Activated CD4-positive, alpha-beta memory T cell treated with anti-CD3 and anti-CD28 coated beads, Interleukin-2, amount 10 ng/mL, durations not matched to agents 7 days and 5 days (primary cell): ENCODE measurements at regions not wholly inside any gene's neighbourhood (a gene's known extent, or its start where the extent isn't known, plus 50 kb on each side); places are given as distances from the start of the nearest gene placed in this dataset.

Experiments used
- CTCF ChIA-PET: fragments of 350-600 bp; sonication (Branson Sonifier 250); formaldehyde crosslinking; loops from one replicate; lab custom pipeline; 2021; ENCODE audit warnings: antibody characterized with exemption, inconsistent platforms; lab: Charles Lee
- POLR2A ChIA-PET: fragments of 350-600 bp; sonication (Branson Sonifier 250); formaldehyde crosslinking; loops from one replicate; lab custom pipeline; 2021; ENCODE audit warnings: antibody characterized with exemption; lab: Charles Lee
- DNase-seq: peaks from one replicate; pipeline ENCODE4 v3.0.0-alpha.2; 2020
- H3K27ac Mint-ChIP-seq: one replicate; pipeline ENCODE4 v1.8.0; 2021; ENCODE audit warnings: mild to moderate bottlenecking, mixed read lengths
- H3K27me3 Mint-ChIP-seq: one replicate; pipeline ENCODE4 v1.8.0; 2021; ENCODE audit warnings: mixed read lengths
- H3K36me3 Mint-ChIP-seq: one replicate; pipeline ENCODE4 v1.8.0; 2021; ENCODE audit warnings: low read depth, mixed read lengths
- H3K4me1 Mint-ChIP-seq: one replicate; pipeline ENCODE4 v1.8.0; 2021; ENCODE audit warnings: mixed read lengths
- H3K4me3 Mint-ChIP-seq: one replicate; pipeline ENCODE4 v1.8.0; 2021; ENCODE audit warnings: mild to moderate bottlenecking, mixed read lengths
- H3K9me3 Mint-ChIP-seq: one replicate; pipeline ENCODE4 v1.8.0; 2021; ENCODE audit warnings: mixed read lengths

GRCh38 chr6:100181309-100181708 lies 187.3 kb upstream of the MCHR2 start:
- Mint-ChIP-seq H3K27me3 (peaks cover 6% of the 10 kb centered on the region), H3K27ac (no peak overlapping the region), H3K4me1 (peaks cover 13% of the 10 kb centered on the region), H3K9me3 (no peaks in the 10 kb centered on the region), H3K4me3 (no peak overlapping the region), H3K36me3 (no peaks in the 10 kb centered on the region)
- no peak for DNase-seq
- POLR2A ChIA-PET = no interaction called here
- CTCF ChIA-PET = no interaction called here

DNA sequence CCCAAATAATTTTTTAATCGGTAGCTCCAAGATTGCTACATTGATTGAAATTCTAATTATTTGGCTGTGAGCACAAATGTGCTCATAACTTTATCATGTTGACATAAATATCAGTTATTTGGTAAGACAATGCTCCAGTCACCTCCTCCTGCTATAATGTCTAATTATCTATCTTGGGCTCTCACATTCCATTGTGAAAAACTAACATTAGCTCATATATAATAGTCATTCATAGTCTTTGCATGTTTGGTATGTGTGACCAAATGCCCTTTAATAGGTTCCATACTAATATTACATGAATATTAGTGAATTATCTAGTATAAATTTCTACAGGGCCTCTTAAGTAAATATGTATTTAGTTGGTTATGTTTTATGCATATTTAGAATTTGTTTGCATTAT lies 185.6 kb upstream of the MCHR2 start:
- no peaks in the 10 kb centered on the region for H3K9me3 Mint-ChIP-seq
- H3K27ac Mint-ChIP-seq = no peak overlapping the region
- no peak overlapping the region for H3K4me3 Mint-ChIP-seq
- H3K4me1 Mint-ChIP-seq = peaks cover 13% of the 10 kb centered on the region
- peaks cover 5% of the 10 kb centered on the region for H3K27me3 Mint-ChIP-seq
- ChIA-PET POLR2A (interaction anchor here (0.9 kb wide), 1 partner anchor 51 kb away, joined by 3 read pairs; no protein-coding TSS in a partner anchor), CTCF (no interaction called here)
- H3K36me3 Mint-ChIP-seq = no peaks in the 10 kb centered on the region
- no peak for DNase-seq

DNA sequence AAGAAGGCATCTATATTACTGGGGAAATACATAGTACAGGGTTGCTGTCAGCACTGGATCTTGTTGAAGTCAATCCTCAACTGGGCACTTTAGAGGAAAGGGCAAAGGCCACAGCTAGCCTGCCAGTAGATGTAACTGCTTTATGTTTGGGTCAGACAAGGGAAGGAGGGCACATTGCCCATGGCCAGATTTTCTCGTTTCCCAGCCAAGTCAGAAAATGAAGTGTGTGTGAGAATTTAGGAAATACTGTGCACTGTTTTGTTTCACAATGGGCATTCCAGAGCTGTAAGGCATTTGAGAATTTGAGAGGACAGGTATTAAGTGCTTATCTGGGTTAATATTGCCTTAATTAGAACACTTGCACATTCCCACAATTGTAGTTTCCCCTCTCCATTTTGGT lies 183.9 kb upstream of the MCHR2 start:
- H3K9me3 Mint-ChIP-seq = no peaks in the 10 kb centered on the region
- POLR2A ChIA-PET = no interaction called here
- H3K36me3 Mint-ChIP-seq = no peaks in the 10 kb centered on the region
- DNase-seq = no peak
- no peak overlapping the region for H3K27ac Mint-ChIP-seq
- peaks cover 13% of the 10 kb centered on the region for H3K4me1 Mint-ChIP-seq
- H3K4me3 Mint-ChIP-seq = no peak overlapping the region
- no peaks in the 10 kb centered on the region for H3K27me3 Mint-ChIP-seq
- CTCF ChIA-PET = no interaction called here

DNA sequence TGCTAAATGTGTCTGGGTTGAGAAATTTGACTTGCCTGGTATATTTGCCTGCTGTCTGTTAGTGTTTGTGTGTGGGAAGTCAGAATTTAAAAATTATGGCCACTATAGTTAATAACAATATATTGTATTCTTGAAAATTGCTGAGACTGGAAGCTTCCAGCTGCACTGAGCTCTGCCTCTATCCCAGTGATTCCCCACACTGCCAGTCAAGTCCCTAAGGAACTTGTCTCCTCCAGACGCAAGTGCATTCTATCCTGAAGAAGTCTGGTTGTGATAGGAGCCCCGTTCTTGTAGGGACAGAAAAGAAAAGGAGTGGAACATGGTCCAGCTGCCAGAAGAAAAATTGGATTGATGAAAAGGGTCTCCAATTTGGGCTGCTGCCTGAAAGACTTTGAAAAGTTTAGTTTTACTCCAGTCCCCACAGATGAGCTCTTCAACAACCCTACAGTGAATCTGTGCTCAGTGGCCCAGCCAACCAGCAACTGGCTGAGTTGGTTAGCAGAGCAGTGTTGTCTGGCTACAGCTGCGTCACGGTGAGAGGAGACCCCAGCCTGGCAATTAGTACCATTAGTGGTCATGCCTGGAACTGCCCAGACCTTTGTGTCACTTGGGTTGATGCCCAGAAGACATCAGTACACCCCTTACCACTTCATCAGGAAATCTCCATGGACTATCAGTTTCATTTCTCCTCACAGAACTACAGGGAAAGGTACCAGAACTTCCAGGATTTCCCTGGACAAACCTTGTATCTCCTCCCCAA lies 183.1 kb upstream of the MCHR2 start:
- no peaks in the 10 kb centered on the region for H3K27me3 Mint-ChIP-seq
- no peak overlapping the region for H3K27ac Mint-ChIP-seq
- no peaks in the 10 kb centered on the region for H3K9me3 Mint-ChIP-seq
- H3K4me1 Mint-ChIP-seq = peaks cover 17% of the 10 kb centered on the region
- H3K4me3 Mint-ChIP-seq = no peak overlapping the region
- CTCF ChIA-PET = interaction anchor here (0.5 to 1.5 kb wide), 3 partner anchors 60 to 645 kb away, joined by 3 to 4 read pairs (median 3); no protein-coding TSS in a partner anchor
- DNase-seq = no peak
- POLR2A ChIA-PET = no interaction called here
- H3K36me3 Mint-ChIP-seq = no peaks in the 10 kb centered on the region

- Mint-ChIP-seq H3K27me3 (no peaks in the 10 kb centered on the region), H3K4me1 (peaks cover 23% of the 10 kb centered on the region), H3K36me3 (no peaks in the 10 kb centered on the region), H3K9me3 (no peaks in the 10 kb centered on the region), H3K27ac (no peak overlapping the region), H3K4me3 (no peak overlapping the region)
- no peak for DNase-seq
- ChIA-PET CTCF (interaction anchor here (1.0 to 1.5 kb wide), 2 partner anchors 59 to 284 kb away, joined by 3 read pairs; no protein-coding TSS in a partner anchor), POLR2A (no interaction called here)
Measured at GRCh38 chr6:100176311-100176950, 182.4 kb upstream of the MCHR2 start.

- ChIA-PET POLR2A (no interaction called here), CTCF (interaction anchor here (1.5 kb wide), 1 partner anchor 285 kb away, joined by 3 read pairs; no protein-coding TSS in a partner anchor)
- Mint-ChIP-seq H3K36me3 (no peaks in the 10 kb centered on the region), H3K27me3 (no peaks in the 10 kb centered on the region), H3K27ac (no peak overlapping the region), H3K4me1 (peaks cover 25% of the 10 kb centered on the region), H3K4me3 (no peak overlapping the region), H3K9me3 (no peaks in the 10 kb centered on the region)
- DNase-seq = no peak
Measured at GRCh38 chr6:100175814-100176310, 181.8 kb upstream of the MCHR2 start.

- Mint-ChIP-seq H3K27me3 (no peaks in the 10 kb centered on the region), H3K27ac (no peak overlapping the region)
- CTCF ChIA-PET = interaction anchor here (1.7 kb wide), 1 partner anchor 56 kb away, joined by 5 read pairs; no protein-coding TSS in a partner anchor
Measured at GRCh38 chr6:100173211-100173610, 179.2 kb upstream of the MCHR2 start.

DNA sequence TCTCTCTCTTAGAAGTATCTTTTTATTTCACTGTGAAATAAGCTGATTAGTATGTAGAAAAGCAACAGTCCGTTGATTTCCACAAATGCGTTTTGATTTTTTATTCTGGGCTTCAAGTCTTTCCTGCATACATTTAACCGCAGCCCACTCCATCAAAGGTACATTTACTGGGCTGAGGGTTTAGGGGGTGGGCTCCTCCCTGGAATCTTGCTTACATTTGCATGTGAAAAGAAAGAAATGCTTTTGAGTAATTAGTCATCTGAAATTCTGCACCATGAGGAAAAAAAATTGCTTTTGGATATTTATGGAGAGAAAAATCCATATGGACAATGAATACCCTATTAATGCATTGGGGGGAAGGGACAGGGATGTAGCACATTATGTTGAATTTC lies 178.3 kb upstream of the MCHR2 start:
- DNase-seq = no peak
- no peaks in the 10 kb centered on the region for H3K36me3 Mint-ChIP-seq
- no peaks in the 10 kb centered on the region for H3K27me3 Mint-ChIP-seq
- peak overlapping the region; percentile 52 for H3K27ac Mint-ChIP-seq
- POLR2A ChIA-PET = interaction anchor here (1.4 to 1.6 kb wide), 2 partner anchors 57 to 59 kb away, joined by 4 to 5 read pairs; no protein-coding TSS in a partner anchor
- H3K4me1 Mint-ChIP-seq = peaks cover 41% of the 10 kb centered on the region
- CTCF ChIA-PET = interaction anchor here (1.7 kb wide), 1 partner anchor 57 kb away, joined by 5 read pairs; no protein-coding TSS in a partner anchor
- H3K9me3 Mint-ChIP-seq = no peaks in the 10 kb centered on the region
- no peak overlapping the region for H3K4me3 Mint-ChIP-seq

More at GRCh38 chr6:100173211-100173610, 179.2 kb upstream of the MCHR2 start:
- H3K9me3 Mint-ChIP-seq = no peaks in the 10 kb centered on the region
- H3K4me1 Mint-ChIP-seq = peaks cover 41% of the 10 kb centered on the region
- no peaks in the 10 kb centered on the region for H3K36me3 Mint-ChIP-seq
- no peak overlapping the region for H3K4me3 Mint-ChIP-seq
- POLR2A ChIA-PET = no interaction called here
- DNase-seq = no peak

DNA sequence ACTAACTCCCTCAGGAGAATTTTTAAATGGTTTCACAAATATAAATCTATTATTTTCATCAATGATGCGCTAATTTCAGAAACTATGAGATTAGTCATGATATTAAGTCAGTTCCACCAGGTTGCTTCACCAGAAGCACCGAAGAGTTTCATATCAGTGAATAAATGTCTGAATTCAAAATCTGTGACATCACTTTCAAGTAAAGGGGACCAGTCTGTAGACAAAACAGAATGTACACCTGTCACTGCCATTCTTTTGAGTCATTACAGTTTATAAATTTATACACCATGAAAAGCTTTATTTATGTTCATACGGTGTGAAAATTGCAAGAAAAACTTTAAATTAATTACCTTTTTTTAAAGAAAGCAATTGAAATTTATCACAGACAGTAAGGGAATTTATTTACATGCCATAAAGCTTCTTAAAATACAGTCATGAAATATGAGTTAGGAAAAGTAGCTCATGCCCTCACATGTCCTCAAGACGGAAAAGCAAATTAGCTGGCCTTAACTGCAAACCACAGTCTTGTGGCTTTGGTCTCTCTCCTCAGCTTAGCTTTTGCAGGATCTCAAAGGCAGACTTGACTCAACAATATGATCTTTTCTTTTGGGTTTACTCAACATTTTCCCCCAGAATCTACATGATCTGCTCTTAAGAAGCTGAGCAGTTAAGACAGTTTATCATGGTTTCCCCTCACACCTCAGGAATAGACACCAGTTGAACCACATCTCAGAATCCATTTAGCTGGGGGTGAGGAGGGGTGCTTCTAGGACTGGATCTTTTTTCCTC lies 177.7 kb upstream of the MCHR2 start:
- DNase-seq = peak; percentile 45
- CTCF ChIA-PET = interaction anchor here (1.2 to 1.7 kb wide), 2 partner anchors 54 to 58 kb away, joined by 4 to 5 read pairs; no protein-coding TSS in a partner anchor
- H3K27ac Mint-ChIP-seq = peak overlapping the region; percentile 52
- no peaks in the 10 kb centered on the region for H3K9me3 Mint-ChIP-seq
- H3K4me3 Mint-ChIP-seq = no peak overlapping the region
- H3K27me3 Mint-ChIP-seq = no peaks in the 10 kb centered on the region
- H3K4me1 Mint-ChIP-seq = peaks cover 41% of the 10 kb centered on the region
- POLR2A ChIA-PET = interaction anchor here (1.4 to 1.6 kb wide), 2 partner anchors 58 to 60 kb away, joined by 4 to 5 read pairs; no protein-coding TSS in a partner anchor
- no peaks in the 10 kb centered on the region for H3K36me3 Mint-ChIP-seq

- Mint-ChIP-seq H3K36me3 (no peaks in the 10 kb centered on the region), H3K9me3 (no peaks in the 10 kb centered on the region), H3K4me1 (peaks cover 33% of the 10 kb centered on the region), H3K4me3 (no peak overlapping the region), H3K27ac (no peak overlapping the region), H3K27me3 (peaks cover 4% of the 10 kb centered on the region)
- POLR2A ChIA-PET = no interaction called here
- CTCF ChIA-PET = no interaction called here
- DNase-seq = no peak
Measured at GRCh38 chr6:100168148-100168547, 174.1 kb upstream of the MCHR2 start.

- Mint-ChIP-seq H3K27me3 (peaks cover 7% of the 10 kb centered on the region), H3K4me1 (peaks cover 33% of the 10 kb centered on the region), H3K9me3 (no peaks in the 10 kb centered on the region), H3K27ac (no peak overlapping the region), H3K4me3 (no peak overlapping the region), H3K36me3 (no peaks in the 10 kb centered on the region)
- no peak for DNase-seq
- ChIA-PET POLR2A (no interaction called here), CTCF (no interaction called here)
Measured at GRCh38 chr6:100167585-100167984, 173.6 kb upstream of the MCHR2 start.

- ChIA-PET CTCF (no interaction called here), POLR2A (no interaction called here)
- Mint-ChIP-seq H3K9me3 (no peaks in the 10 kb centered on the region), H3K36me3 (no peaks in the 10 kb centered on the region), H3K27me3 (peaks cover 7% of the 10 kb centered on the region), H3K4me3 (no peak overlapping the region), H3K27ac (no peak overlapping the region), H3K4me1 (peaks cover 28% of the 10 kb centered on the region)
- DNase-seq = no peak
Measured at GRCh38 chr6:100166956-100167355, 172.9 kb upstream of the MCHR2 start.
